ENCODE measurements at regions not wholly inside any gene's neighbourhood (a gene's known extent, or its start where the extent isn't known, plus 50 kb on each side); places are given as distances from the start of the nearest gene placed in this dataset.

GRCh38 chr18:28406533-28406932 lies 229.6 kb upstream of the CDH2 start:
- Histone ChIP-seq H2BK5ac (ENCODE audit: low read depth, low read length) (no peak overlapping the region), H3K36me3 (ENCODE audit: control insufficient read depth in 2 of 4, insufficient read depth in 4 of 4, low read length in 3 of 4) (no peaks in the 10 kb centered on the region), H3K4me3 (ENCODE audit: extremely low read depth in 1 of 4, insufficient read depth in 2 of 4, low read depth in 3 of 4, low read length in 4 of 4) (no peak overlapping the region), H3K27ac (ENCODE audit: low read depth, low read length) (no peak overlapping the region), H2BK12ac (ENCODE audit: low read depth, low read length) (no peak overlapping the region), H3K27me3 (replicated peaks in 1 of 4; ENCODE audit: control insufficient read depth in 3 of 4, extremely low read depth in 1 of 4, insufficient read depth in 3 of 4, low read length in 3 of 4) (no peaks in the 10 kb centered on the region), H3K18ac (ENCODE audit: extremely low read depth, low read length) (no peak overlapping the region), H2AFZ (ENCODE audit: low read length) (no peak overlapping the region), H2BK15ac (ENCODE audit: low read length) (no peak overlapping the region), H3K14ac (ENCODE audit: insufficient read length) (no peak overlapping the region), H3K4me1 (replicated peaks in 1 of 4; ENCODE audit: control insufficient read depth in 3 of 4, insufficient read depth in 4 of 4, low read length in 3 of 4) (no peaks in the 10 kb centered on the region), H2BK120ac (replicated peaks; ENCODE audit: low read depth, low read length) (no peak overlapping the region), H2AK5ac (ENCODE audit: low read depth, low read length) (no peak overlapping the region), H3K4me2 (ENCODE audit: insufficient read depth in 1 of 2, low read depth in 2 of 2, low read length in 2 of 2) (no peak overlapping the region), H3K9me3 (ENCODE audit: insufficient read depth in 2 of 2, low read depth in 1 of 2, low read length in 1 of 2) (no peaks in the 10 kb centered on the region), H3K79me2 (ENCODE audit: control insufficient read depth in 1 of 2, insufficient read depth in 2 of 2, low read length in 2 of 2) (no peaks in the 10 kb centered on the region), H2BK20ac (ENCODE audit: low read length) (no peak overlapping the region), H3K79me1 (ENCODE audit: low read depth, low read length) (no peaks in the 10 kb centered on the region), H3K9ac (replicated peaks in 1 of 4; ENCODE audit: extremely low read depth in 1 of 4, low read depth in 3 of 4, low read length in 3 of 4) (no peak overlapping the region), H4K20me1 (replicated peaks in 1 of 2; ENCODE audit: control insufficient read depth in 1 of 2, insufficient read depth in 2 of 2, low read length in 2 of 2) (no peaks in the 10 kb centered on the region), H4K8ac (ENCODE audit: extremely low read depth, insufficient read depth, low read length) (no peak overlapping the region), H3K4ac (replicated peaks; ENCODE audit: insufficient read length, low read depth, low read length) (no peak overlapping the region), H3K23ac (ENCODE audit: insufficient read length) (no peak overlapping the region), H3K56ac (replicated peaks; ENCODE audit: insufficient read length, low read depth, low read length) (no peak overlapping the region), H4K5ac (ENCODE audit: insufficient read length, low read depth, low read length) (no peak overlapping the region), H4K91ac (replicated peaks; ENCODE audit: insufficient read length, low read length) (no peak overlapping the region), H3K23me2 (ENCODE audit: low read depth, low read length) (no peaks in the 10 kb centered on the region)
- ChIA-PET CTCF (ENCODE audit: partially characterized antibody) (no interaction called here), POLR2A (ENCODE audit: partially characterized antibody) (no interaction called here)
- no peak for FAIRE-seq
- WGBS, 2 experiments (ENCODE audit: extremely low coverage in 1 of 2, insufficient coverage in 1 of 2, insufficient read length in 1 of 2, insufficient replicate concordance in 2 of 2, low coverage in 1 of 2, low lambda C conversion rate in 2 of 2, missing lambda C conversion rate in 1 of 2) = 60% methylated on average over 3 of the region's 3 CpGs; no CpG with 5 or more reads in 1 of the 2 experiments
- DNase-seq (ENCODE audit: low read depth in 1 of 2, low spot score in 2 of 2) = no peak
- no peak for TF ChIP-seq FOSL1 (IDR thresholded peaks at IDR 0.05; ENCODE audit: insufficient read depth, low read depth, low read length)
